AG04450 (cell line): ENCODE measurements at regions not wholly inside any gene's neighbourhood (a gene's known extent, or its start where the extent isn't known, plus 50 kb on each side); places are given as distances from the start of the nearest gene placed in this dataset.

Experiments
- CTCF ChIA-PET: fragments of 300-600, 350-600 bp; formaldehyde crosslinking; extraction: SDS; loops from one replicate; lab custom pipeline; 2022; ENCODE audit warnings: antibody characterized with exemption, inconsistent platforms; lab: Charles Lee
- POLR2A ChIA-PET: fragments of 350-600 bp; formaldehyde crosslinking; extraction: SDS; loops from one replicate; lab custom pipeline; 2021; ENCODE audit warnings: antibody characterized with exemption, inconsistent platforms; lab: Yijun Ruan, JAX
- DNase-seq: peaks from one replicate; pipeline ENCODE4 v3.0.0-alpha.2; 2011; ENCODE audit warnings: low read depth, low spot score
- H3K27ac ChIP-seq: one replicate; pipeline ENCODE4 v1.5.1; 2012; ENCODE audit warnings: low read depth, low read length, control low read depth
- H3K27me3 ChIP-seq: one replicate; pipeline ENCODE4 v1.6.0; 2012; ENCODE audit warnings: low read length; ENCODE audit not compliant: control insufficient read depth, insufficient read depth
- H3K4me3 ChIP-seq: 2 replicates; pipeline ENCODE4 v1.5.1; 2011; ENCODE audit warnings: mild to moderate bottlenecking, low read depth, low read length, control low read depth
- H3K9me3 ChIP-seq: 2 replicates; pipeline ENCODE4 v1.5.1; 2012; ENCODE audit warnings: low read length; ENCODE audit not compliant: control insufficient read depth, insufficient read depth
- TF ChIP-seq, protein P1 (sequence below): IDR thresholded peaks from 2 replicates; pipeline ENCODE4 v1.5.1; 2011; ENCODE audit warnings: low read depth, low read length, control low read depth, inconsistent platforms

DNA sequence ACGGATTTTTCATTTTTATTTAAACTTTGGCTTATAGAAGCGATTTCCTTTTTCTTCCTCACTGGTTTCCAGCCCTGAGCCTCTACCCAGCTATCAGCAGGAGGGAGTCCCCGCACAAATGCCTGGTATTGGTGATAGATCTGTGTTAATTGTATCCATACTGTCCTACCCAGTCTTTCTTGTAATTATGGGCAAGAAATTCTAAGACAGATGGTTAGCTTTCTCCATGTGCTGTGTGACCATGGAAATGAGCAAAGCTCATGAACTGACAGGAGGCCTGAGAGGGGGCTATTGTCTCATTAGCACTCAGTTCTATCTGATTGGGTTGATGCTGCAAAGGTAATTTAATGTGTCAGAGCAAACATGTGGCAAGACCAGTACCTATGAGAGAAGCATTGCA lies 108.1 kb upstream of the IVNS1ABP start:
- H3K4me3 ChIP-seq = no peak overlapping the region
- peaks cover 13% of the 10 kb centered on the region for H3K27me3 ChIP-seq
- ChIA-PET POLR2A (no interaction called here), CTCF (no interaction called here)
- H3K9me3 ChIP-seq = no peaks in the 10 kb centered on the region
- TF ChIP-seq, protein P1, sequence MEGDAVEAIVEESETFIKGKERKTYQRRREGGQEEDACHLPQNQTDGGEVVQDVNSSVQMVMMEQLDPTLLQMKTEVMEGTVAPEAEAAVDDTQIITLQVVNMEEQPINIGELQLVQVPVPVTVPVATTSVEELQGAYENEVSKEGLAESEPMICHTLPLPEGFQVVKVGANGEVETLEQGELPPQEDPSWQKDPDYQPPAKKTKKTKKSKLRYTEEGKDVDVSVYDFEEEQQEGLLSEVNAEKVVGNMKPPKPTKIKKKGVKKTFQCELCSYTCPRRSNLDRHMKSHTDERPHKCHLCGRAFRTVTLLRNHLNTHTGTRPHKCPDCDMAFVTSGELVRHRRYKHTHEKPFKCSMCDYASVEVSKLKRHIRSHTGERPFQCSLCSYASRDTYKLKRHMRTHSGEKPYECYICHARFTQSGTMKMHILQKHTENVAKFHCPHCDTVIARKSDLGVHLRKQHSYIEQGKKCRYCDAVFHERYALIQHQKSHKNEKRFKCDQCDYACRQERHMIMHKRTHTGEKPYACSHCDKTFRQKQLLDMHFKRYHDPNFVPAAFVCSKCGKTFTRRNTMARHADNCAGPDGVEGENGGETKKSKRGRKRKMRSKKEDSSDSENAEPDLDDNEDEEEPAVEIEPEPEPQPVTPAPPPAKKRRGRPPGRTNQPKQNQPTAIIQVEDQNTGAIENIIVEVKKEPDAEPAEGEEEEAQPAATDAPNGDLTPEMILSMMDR = no peak
- no peak overlapping the region for H3K27ac ChIP-seq
- DNase-seq = no peak

DNA sequence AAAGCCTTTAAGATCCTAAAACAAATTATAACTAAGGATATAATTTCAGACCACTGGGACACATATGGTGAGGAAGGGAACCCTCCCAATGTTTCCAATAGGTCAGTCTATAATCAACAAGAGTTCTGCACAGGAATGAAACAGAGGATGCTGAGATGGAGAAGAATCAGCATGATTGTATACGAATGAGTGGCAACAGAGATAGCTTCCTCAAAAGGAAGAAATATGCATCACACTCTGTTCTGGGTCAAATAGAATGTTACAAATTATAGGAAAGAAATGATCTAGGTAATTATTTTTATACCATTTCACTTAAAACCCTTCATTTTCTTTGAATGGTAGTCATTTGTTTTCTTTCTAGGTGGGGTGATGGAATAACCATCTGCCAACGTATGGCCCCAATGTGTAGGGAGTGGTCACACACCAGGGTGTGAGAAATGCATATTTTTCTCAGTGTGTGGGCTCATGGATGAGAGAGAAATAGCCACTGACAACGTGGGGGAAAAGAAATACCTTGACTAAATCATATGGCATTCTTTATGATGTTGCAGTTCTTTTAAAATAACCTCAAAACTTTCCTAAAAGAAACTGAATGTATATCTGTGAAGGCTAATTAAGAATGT lies 104.6 kb upstream of the IVNS1ABP start:
- no peak overlapping the region for H3K27ac ChIP-seq
- no peak overlapping the region for H3K4me3 ChIP-seq
- CTCF ChIA-PET = no interaction called here
- POLR2A ChIA-PET = no interaction called here
- TF ChIP-seq, protein P1 = no peak
- no peaks in the 10 kb centered on the region for H3K9me3 ChIP-seq
- peaks cover 9% of the 10 kb centered on the region for H3K27me3 ChIP-seq
- DNase-seq = no peak

DNA sequence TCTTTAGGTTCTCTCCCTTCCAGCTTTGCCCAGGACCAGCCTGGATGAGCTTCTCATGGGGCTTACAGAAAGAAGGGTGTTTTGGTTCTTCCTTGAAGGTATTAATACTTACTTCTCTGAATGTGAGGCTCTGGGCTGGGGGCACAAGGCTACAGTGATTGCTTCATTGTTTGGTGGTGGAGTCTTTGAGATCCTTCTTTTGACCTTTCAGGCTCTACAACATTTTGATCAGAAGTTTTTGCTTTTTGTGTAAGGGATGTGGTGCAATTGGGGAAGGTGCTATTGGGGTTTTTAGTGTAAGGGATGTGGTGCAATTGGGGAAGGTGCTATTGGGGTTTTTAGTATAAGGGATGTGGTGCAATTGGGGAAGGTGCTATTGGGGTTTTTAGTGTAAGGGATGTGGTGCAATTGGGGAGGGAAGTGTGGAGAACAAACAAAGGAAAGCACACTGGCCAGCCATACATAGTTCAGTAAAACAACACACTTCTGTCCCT lies 103.6 kb upstream of the IVNS1ABP start:
- Histone ChIP-seq H3K4me3 (no peak overlapping the region), H3K9me3 (no peaks in the 10 kb centered on the region), H3K27ac (no peak overlapping the region), H3K27me3 (peaks cover 9% of the 10 kb centered on the region)
- no peak for DNase-seq
- CTCF ChIA-PET = no interaction called here
- TF ChIP-seq, protein P1 = no peak
- POLR2A ChIA-PET = no interaction called here

DNA sequence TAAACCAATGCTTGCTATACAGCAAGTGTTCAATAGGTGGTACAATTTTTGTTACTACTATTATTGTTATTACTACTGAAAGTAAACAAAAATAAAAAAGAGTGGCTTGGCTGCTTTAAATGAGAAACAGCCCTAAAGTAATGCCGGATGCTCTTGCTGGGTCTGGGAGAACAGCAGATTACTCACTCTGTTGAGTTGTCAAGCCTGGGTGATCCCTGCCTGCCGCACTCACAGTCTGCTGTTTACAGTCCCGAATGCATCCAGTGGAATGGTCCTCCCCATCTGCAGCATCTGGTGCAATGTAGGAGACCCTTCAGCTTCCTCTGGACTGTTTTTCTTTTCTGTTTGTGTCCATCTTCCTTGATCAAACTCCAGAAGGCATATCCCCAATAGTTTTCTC lies 102.7 kb upstream of the IVNS1ABP start:
- Histone ChIP-seq H3K9me3 (no peaks in the 10 kb centered on the region), H3K27me3 (peaks cover 5% of the 10 kb centered on the region), H3K27ac (no peak overlapping the region), H3K4me3 (no peak overlapping the region)
- ChIA-PET POLR2A (no interaction called here), CTCF (interaction anchor here (1.7 kb wide), 1 partner anchor 176 kb away, joined by 6 read pairs; no protein-coding TSS in a partner anchor)
- DNase-seq = no peak
- TF ChIP-seq, protein P1 = no peak

DNA sequence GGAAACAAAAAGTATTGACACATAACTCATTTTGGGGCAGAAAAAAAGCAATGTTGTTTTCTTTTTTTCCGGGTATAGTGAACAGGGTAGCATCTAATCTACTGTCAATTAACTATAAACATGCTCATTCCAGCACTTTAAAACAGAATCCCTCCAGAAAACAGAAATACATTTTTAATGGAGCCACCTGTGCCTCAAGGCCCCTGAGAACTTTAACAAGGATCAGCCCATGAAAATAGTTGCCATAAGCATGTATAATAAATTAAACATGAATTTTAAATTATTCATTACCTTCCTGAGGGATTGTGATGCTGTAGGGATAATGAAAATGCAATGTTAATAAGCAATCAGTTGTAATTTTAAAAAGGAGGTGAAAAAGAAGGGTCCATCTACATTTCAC lies 101.4 kb upstream of the IVNS1ABP start:
- TF ChIP-seq, protein P1 = no peak
- ChIA-PET POLR2A (no interaction called here), CTCF (interaction anchor here (1.7 kb wide), 1 partner anchor 177 kb away, joined by 6 read pairs; no protein-coding TSS in a partner anchor)
- Histone ChIP-seq H3K27ac (no peak overlapping the region), H3K27me3 (no peaks in the 10 kb centered on the region), H3K4me3 (no peak overlapping the region), H3K9me3 (no peaks in the 10 kb centered on the region)
- DNase-seq = no peak
